HepG2 (cell line): ENCODE measurements at regions not wholly inside any gene's neighbourhood (a gene's known extent, or its start where the extent isn't known, plus 50 kb on each side); places are given as distances from the start of the nearest gene placed in this dataset.

Source experiments
- ARHGAP35 ChIP-seq: sonication (generic); formaldehyde crosslinking; IDR thresholded peaks from 2 replicates; pipeline ENCODE4 v1.9.0; 2022; ENCODE audit warnings: mild to moderate bottlenecking, inconsistent platforms, moderate library complexity, missing genetic modification reagents, borderline replicate concordance
- BHLHE40 ChIP-seq: IDR thresholded peaks from 2 replicates; pipeline ENCODE4 v1.6.1; 2011; ENCODE audit warnings: low read length, improper control_type of control experiment
- CBX2 ChIP-seq, 2 experiments: fragments of 200-600 bp in 1 of 2; sonication (generic); formaldehyde crosslinking in 1 of 2; IDR thresholded peaks; 2 replicates each; pipeline versions ENCODE4 v1.7.0 to v1.8.1; 2018 to 2022; ENCODE audit warnings: low read depth in 2 of 2, low read length in 1 of 2, mild to moderate bottlenecking in 1 of 2, missing genetic modification reagents in 1 of 2
- IKZF1 ChIP-seq: fragments of 450-650 bp; IDR thresholded peaks from 2 replicates; pipeline ENCODE4 v1.7.1; 2016
- KAT8 ChIP-seq: IDR thresholded peaks from 2 replicates; pipeline ENCODE4 v1.6.1; 2016; ENCODE audit warnings: missing genetic modification reagents, missing compliant biosample characterization
- KDM5B ChIP-seq: sonication (generic); formaldehyde crosslinking; IDR thresholded peaks from 2 replicates; pipeline ENCODE4 v1.4.0; 2020; ENCODE audit warnings: missing genetic modification reagents, mild to moderate bottlenecking, borderline replicate concordance
- NCOA5 ChIP-seq: sonication (generic); formaldehyde crosslinking; IDR thresholded peaks from 2 replicates; pipeline ENCODE4 v1.4.0; 2020; ENCODE audit warnings: missing genetic modification reagents
- ZNF225 ChIP-seq: sonication (generic); formaldehyde crosslinking; IDR thresholded peaks from 2 replicates; pipeline ENCODE4 v1.4.0; 2020; ENCODE audit warnings: mild to moderate bottlenecking, missing genetic modification reagents
- ZNF235 ChIP-seq: sonication (generic); formaldehyde crosslinking; IDR thresholded peaks from 2 replicates; pipeline ENCODE4 v1.8.1; 2023; ENCODE audit warnings: mild to moderate bottlenecking, missing genetic modification reagents, borderline replicate concordance
- ZNF331 ChIP-seq: sonication (generic); formaldehyde crosslinking; IDR thresholded peaks from 2 replicates; pipeline ENCODE4 v1.4.0; 2020; ENCODE audit warnings: missing genetic modification reagents
- ZNF556 ChIP-seq: sonication (generic); formaldehyde crosslinking; IDR thresholded peaks from 2 replicates; pipeline ENCODE4 v1.4.0; 2020; ENCODE audit warnings: mild to moderate bottlenecking, missing genetic modification reagents, borderline replicate concordance
- ZNF563 ChIP-seq: sonication (generic); formaldehyde crosslinking; IDR thresholded peaks from 2 replicates; pipeline ENCODE4 v1.8.0; 2022; ENCODE audit warnings: mild to moderate bottlenecking, moderate library complexity, missing genetic modification reagents
- ZNF614 ChIP-seq: IDR thresholded peaks from 2 replicates; pipeline ENCODE4 v1.6.1; 2018; ENCODE audit warnings: missing biosample characterization, missing genetic modification reagents, inconsistent platforms, borderline replicate concordance
- ZNF724P ChIP-seq: sonication (generic); formaldehyde crosslinking; IDR thresholded peaks from 2 replicates; pipeline ENCODE4 v1.8.0; 2022; ENCODE audit warnings: missing genetic modification reagents, borderline replicate concordance
- ZSCAN29 ChIP-seq: sonication (generic); formaldehyde crosslinking; conservative IDR thresholded peaks from 2 replicates; pipeline ENCODE4 v1.4.0; 2020; ENCODE audit warnings: mild to moderate bottlenecking, missing genetic modification reagents
- TF ChIP-seq, protein P1 (sequence below): sonication (generic); formaldehyde crosslinking; IDR thresholded peaks from 2 replicates; pipeline ENCODE4 v1.9.0; 2021; ENCODE audit warnings: missing genetic modification reagents, borderline replicate concordance
- TF ChIP-seq, protein P2 (sequence below): sonication (generic); formaldehyde crosslinking; IDR thresholded peaks from 2 replicates; pipeline ENCODE4 v1.4.0; 2020; ENCODE audit warnings: mild to moderate bottlenecking, low read depth, missing genetic modification reagents
- TF ChIP-seq, protein P3 (sequence below): sonication (generic); formaldehyde crosslinking; IDR thresholded peaks from 2 replicates; pipeline ENCODE4 v1.9.0; 2022; ENCODE audit warnings: missing genetic modification reagents, mild to moderate bottlenecking, borderline replicate concordance
- TF ChIP-seq, protein P4 (sequence below): sonication (generic); formaldehyde crosslinking; IDR thresholded peaks from 2 replicates; pipeline ENCODE4 v1.4.0; 2020; ENCODE audit warnings: mild to moderate bottlenecking, missing genetic modification reagents
- TF ChIP-seq, protein P5 (sequence below): sonication (generic); formaldehyde crosslinking; IDR thresholded peaks from 2 replicates; pipeline ENCODE4 v1.4.0; 2020; ENCODE audit warnings: missing genetic modification reagents
- TF ChIP-seq, protein P6 (sequence below): sonication (generic); formaldehyde crosslinking; IDR thresholded peaks from 2 replicates; pipeline ENCODE4 v1.4.0; 2020; ENCODE audit warnings: missing genetic modification reagents, borderline replicate concordance

DNA sequence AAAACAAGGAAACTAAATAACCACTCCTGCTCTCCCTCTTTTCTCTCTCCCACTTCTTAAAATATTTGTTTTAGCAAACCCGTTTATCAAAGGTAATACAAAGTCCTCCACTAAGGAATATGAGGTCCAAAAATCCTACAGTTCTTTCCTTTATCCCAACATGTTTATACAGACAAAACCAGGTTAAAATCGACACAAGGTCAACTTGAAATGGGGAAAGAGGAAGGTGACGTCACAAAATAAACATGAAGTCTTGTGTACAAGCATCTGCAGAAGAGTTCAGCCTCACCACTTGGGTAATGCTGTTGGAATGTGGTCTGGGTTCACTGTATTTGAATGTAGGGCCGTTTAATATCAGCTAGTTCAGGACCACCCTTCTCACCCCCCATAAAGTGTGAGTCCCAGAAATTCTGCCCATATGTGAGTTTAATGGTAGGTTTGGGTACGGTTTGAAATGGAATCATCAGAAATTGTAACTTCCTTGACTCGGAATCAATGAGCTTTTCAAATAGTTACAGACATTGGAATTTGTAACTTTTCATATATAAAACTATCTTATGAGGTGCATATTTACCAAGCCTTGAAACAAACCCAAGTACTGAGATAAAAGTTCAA is 120.0 kb upstream of the SLC38A2 start (continued):
- TF ChIP-seq ZNF225 (CRISPR knock-in tag) = no peak
- TF ChIP-seq BHLHE40 = 0 out of 2 replicates have a peak, but pooled peaks have one; percentile 62
- no peak for TF ChIP-seq IKZF1
- peak; percentile 50; the same call in 1 of the 2 replicates for TF ChIP-seq ZNF614 (CRISPR knock-in tag)
- TF ChIP-seq, protein P1, sequence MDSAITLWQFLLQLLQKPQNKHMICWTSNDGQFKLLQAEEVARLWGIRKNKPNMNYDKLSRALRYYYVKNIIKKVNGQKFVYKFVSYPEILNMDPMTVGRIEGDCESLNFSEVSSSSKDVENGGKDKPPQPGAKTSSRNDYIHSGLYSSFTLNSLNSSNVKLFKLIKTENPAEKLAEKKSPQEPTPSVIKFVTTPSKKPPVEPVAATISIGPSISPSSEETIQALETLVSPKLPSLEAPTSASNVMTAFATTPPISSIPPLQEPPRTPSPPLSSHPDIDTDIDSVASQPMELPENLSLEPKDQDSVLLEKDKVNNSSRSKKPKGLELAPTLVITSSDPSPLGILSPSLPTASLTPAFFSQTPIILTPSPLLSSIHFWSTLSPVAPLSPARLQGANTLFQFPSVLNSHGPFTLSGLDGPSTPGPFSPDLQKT = no peak
- TF ChIP-seq ARHGAP35 (CRISPR knock-in tag) = no peak
- TF ChIP-seq, protein P2, sequence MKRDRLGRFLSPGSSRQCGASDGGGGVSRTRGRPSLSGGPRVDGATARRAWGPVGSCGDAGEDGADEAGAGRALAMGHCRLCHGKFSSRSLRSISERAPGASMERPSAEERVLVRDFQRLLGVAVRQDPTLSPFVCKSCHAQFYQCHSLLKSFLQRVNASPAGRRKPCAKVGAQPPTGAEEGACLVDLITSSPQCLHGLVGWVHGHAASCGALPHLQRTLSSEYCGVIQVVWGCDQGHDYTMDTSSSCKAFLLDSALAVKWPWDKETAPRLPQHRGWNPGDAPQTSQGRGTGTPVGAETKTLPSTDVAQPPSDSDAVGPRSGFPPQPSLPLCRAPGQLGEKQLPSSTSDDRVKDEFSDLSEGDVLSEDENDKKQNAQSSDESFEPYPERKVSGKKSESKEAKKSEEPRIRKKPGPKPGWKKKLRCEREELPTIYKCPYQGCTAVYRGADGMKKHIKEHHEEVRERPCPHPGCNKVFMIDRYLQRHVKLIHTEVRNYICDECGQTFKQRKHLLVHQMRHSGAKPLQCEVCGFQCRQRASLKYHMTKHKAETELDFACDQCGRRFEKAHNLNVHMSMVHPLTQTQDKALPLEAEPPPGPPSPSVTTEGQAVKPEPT (CRISPR knock-in tag) = no peak
- TF ChIP-seq ZNF556 (CRISPR knock-in tag) = 0 out of 2 replicates have a peak, but pooled peaks have one; percentile 26
- no peak for TF ChIP-seq ZNF235 (CRISPR knock-in tag)
- TF ChIP-seq KAT8 (CRISPR knock-in tag) = peak; percentile 56; the same call in 1 of the 2 replicates
- TF ChIP-seq ZNF331 (CRISPR knock-in tag) = peak; percentile 66
- TF ChIP-seq, protein P3, sequence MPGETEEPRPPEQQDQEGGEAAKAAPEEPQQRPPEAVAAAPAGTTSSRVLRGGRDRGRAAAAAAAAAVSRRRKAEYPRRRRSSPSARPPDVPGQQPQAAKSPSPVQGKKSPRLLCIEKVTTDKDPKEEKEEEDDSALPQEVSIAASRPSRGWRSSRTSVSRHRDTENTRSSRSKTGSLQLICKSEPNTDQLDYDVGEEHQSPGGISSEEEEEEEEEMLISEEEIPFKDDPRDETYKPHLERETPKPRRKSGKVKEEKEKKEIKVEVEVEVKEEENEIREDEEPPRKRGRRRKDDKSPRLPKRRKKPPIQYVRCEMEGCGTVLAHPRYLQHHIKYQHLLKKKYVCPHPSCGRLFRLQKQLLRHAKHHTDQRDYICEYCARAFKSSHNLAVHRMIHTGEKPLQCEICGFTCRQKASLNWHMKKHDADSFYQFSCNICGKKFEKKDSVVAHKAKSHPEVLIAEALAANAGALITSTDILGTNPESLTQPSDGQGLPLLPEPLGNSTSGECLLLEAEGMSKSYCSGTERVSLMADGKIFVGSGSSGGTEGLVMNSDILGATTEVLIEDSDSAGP = no peak; the same call in 1 of the 2 replicates
- no peak for TF ChIP-seq KDM5B (CRISPR knock-in tag)
- TF ChIP-seq NCOA5 (CRISPR knock-in tag) = no peak
- peak; percentile 94; the same call in 1 of the 2 replicates for TF ChIP-seq ZSCAN29 (CRISPR knock-in tag)
- no peak for TF ChIP-seq ZNF724P (CRISPR knock-in tag)
- TF ChIP-seq, protein P4, sequence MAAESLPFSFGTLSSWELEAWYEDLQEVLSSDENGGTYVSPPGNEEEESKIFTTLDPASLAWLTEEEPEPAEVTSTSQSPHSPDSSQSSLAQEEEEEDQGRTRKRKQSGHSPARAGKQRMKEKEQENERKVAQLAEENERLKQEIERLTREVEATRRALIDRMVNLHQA = no peak; the same call in 1 of the 2 replicates
- TF ChIP-seq CBX2 (IDR thresholded peaks at IDR 0.05; ENCODE audit: low read depth, low read length) = no peak
- TF ChIP-seq CBX2 (CRISPR knock-in tag; IDR thresholded peaks at IDR 0.05; ENCODE audit: low read depth) = no peak
- TF ChIP-seq, protein P5, sequence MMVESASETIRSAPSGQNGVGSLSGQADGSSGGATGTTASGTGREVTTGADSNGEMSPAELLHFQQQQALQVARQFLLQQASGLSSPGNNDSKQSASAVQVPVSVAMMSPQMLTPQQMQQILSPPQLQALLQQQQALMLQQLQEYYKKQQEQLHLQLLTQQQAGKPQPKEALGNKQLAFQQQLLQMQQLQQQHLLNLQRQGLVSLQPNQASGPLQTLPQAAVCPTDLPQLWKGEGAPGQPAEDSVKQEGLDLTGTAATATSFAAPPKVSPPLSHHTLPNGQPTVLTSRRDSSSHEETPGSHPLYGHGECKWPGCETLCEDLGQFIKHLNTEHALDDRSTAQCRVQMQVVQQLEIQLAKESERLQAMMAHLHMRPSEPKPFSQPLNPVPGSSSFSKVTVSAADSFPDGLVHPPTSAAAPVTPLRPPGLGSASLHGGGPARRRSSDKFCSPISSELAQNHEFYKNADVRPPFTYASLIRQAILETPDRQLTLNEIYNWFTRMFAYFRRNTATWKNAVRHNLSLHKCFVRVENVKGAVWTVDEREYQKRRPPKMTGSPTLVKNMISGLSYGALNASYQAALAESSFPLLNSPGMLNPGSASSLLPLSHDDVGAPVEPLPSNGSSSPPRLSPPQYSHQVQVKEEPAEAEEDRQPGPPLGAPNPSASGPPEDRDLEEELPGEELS (CRISPR knock-in tag) = peak; percentile 98
- no peak for TF ChIP-seq ZNF563 (CRISPR knock-in tag)
- TF ChIP-seq, protein P6, sequence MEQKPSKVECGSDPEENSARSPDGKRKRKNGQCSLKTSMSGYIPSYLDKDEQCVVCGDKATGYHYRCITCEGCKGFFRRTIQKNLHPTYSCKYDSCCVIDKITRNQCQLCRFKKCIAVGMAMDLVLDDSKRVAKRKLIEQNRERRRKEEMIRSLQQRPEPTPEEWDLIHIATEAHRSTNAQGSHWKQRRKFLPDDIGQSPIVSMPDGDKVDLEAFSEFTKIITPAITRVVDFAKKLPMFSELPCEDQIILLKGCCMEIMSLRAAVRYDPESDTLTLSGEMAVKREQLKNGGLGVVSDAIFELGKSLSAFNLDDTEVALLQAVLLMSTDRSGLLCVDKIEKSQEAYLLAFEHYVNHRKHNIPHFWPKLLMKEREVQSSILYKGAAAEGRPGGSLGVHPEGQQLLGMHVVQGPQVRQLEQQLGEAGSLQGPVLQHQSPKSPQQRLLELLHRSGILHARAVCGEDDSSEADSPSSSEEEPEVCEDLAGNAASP (CRISPR knock-in tag) = peak; percentile 98
